ENCODE measurements at regions not wholly inside any gene's neighbourhood (a gene's known extent, or its start where the extent isn't known, plus 50 kb on each side); places are given as distances from the start of the nearest gene placed in this dataset.

DNA sequence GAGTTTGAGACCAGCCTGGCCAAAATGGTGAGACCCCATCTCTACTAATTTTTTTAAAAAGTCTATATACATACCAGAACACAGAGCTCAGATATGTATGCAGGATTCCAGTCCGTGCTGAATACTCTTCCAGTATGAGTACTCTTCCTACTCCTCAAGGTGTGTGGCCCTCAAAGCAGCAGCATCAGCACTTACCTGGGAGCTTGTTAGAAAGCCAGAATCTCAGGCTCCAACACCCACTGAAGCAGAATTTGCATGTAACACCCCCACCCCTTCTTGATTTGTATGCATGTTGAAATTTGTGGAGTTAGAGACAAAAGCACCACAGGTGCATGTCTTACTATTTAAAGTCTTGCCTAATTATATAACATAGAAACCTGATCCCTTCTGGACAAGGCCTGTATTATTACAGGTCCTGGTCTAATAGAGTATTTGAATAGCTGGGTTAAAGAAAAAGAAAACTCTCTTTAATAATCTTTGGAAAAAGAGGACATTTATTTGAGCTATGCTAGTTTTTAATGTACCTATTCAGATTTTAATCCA, 50.3 kb upstream of the NFE2L2 start:
- TF ChIP-seq, protein P1, sequence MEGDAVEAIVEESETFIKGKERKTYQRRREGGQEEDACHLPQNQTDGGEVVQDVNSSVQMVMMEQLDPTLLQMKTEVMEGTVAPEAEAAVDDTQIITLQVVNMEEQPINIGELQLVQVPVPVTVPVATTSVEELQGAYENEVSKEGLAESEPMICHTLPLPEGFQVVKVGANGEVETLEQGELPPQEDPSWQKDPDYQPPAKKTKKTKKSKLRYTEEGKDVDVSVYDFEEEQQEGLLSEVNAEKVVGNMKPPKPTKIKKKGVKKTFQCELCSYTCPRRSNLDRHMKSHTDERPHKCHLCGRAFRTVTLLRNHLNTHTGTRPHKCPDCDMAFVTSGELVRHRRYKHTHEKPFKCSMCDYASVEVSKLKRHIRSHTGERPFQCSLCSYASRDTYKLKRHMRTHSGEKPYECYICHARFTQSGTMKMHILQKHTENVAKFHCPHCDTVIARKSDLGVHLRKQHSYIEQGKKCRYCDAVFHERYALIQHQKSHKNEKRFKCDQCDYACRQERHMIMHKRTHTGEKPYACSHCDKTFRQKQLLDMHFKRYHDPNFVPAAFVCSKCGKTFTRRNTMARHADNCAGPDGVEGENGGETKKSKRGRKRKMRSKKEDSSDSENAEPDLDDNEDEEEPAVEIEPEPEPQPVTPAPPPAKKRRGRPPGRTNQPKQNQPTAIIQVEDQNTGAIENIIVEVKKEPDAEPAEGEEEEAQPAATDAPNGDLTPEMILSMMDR (IDR thresholded peaks at IDR 0.05; ENCODE audit: low read depth, low read length), result no peak
- no peak for DNase-seq (ENCODE audit: extremely low read depth, low read depth)

DNA sequence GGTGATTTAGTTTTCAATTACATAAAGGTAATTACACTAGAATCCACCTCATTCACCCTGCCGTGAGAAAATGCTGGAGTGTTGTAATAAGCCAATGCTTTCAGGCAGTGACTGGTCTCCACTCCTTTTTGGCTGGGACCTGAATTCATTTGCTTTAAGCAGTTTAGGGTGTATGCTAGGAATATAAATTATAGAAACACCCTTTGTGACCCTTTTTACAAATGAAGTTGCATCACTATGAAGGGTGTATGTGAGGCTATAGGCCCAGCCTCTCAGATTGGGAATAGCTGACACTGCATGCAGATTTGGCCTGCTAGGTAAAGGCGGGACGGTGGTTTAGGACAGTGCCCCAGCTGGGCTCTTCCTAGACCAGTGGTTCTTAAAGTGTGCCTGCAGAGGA, 50.8 kb upstream of the NFE2L2 start:
- TF ChIP-seq, protein P1 (IDR thresholded peaks at IDR 0.05; ENCODE audit: low read depth, low read length), result no peak

DNA sequence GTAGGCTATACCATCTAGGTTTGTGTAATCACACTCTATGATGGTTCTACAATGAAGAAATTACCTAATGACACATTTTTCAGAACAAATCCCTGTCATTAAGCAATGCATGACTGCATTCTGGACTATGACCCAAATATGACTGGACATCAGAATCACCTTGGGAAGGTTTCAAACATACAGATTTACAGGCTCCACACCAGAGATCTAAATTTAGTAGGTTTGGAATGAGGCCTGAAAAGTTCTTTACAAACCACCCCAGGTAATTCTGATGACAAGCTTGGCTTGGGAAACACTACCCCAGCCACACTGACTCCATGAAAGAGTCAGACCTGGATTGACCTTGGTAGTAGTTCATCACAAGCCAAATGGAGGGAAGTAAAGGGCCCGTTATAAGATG, 52.2 kb upstream of the NFE2L2 start:
- DNase-seq (ENCODE audit: extremely low read depth, low read depth), result no peak
- TF ChIP-seq, protein P1 (IDR thresholded peaks at IDR 0.05; ENCODE audit: low read depth, low read length), result no peak

More for the DNA sequence above, 50.8 kb upstream of the NFE2L2 start:
- DNase-seq (ENCODE audit: extremely low read depth, low read depth), result no peak

DNA sequence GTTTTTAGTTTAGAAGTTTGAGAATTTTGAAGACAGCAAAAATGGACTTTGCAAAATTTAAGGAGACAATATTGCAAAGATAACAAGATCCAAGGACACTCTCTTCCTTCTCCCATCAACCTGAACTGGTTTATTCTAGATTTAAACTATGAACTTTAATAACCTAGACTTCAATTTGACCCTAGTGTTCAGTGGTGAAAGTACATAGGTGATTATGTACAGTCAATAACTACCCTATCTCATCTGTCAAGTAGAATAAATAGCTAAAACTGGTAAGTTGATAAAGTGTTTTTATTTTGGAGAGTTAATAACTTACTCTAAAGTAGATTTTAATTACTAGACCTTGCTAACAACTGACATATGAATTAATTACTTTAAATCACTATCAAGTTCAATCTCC, 52.9 kb upstream of the NFE2L2 start:
- TF ChIP-seq, protein P1 (IDR thresholded peaks at IDR 0.05; ENCODE audit: low read depth, low read length), result no peak
- no peak for DNase-seq (ENCODE audit: extremely low read depth, low read depth)

DNA sequence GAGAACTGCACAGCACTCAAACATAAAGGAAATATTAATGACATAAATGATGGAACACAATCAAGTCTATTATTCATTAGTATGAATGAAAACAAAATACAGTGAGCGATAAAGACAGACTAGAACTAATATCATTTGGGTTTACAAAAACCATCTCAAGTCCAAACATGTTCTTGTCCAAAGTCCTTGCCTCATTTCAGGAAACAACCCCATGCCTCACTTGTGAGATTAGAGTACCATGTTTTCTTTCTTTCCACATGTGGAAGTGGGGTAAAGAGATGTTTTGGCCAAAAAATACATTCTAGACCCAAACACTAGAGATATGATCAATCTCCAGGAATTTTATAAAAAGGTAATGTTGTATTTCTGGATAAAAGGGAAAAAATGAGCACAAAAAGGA, 53.3 kb upstream of the NFE2L2 start:
- DNase-seq (ENCODE audit: extremely low read depth, low read depth), result no peak
- TF ChIP-seq, protein P1 (IDR thresholded peaks at IDR 0.05; ENCODE audit: low read depth, low read length), result no peak

DNA sequence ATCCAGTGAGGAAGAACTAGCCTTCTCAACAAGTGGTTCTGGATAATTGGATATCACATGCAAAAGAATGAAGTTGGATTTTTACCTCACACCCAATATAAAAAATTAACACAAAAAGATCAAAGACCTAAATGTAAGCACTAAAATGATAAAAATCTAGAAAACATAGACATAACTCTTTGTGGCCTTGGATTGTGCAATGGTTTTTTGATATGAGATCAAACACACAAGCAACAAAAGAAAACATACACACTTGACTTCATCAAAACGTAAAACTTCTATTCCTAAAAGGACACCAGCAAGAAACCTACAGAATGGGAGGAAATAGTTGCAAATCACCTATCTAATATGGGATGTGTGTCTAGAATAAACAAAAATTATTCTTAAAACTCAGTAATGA, 54.1 kb upstream of the NFE2L2 start:
- no peak for DNase-seq (ENCODE audit: extremely low read depth, low read depth)
- TF ChIP-seq, protein P1 (IDR thresholded peaks at IDR 0.05; ENCODE audit: low read depth, low read length), result no peak

DNA sequence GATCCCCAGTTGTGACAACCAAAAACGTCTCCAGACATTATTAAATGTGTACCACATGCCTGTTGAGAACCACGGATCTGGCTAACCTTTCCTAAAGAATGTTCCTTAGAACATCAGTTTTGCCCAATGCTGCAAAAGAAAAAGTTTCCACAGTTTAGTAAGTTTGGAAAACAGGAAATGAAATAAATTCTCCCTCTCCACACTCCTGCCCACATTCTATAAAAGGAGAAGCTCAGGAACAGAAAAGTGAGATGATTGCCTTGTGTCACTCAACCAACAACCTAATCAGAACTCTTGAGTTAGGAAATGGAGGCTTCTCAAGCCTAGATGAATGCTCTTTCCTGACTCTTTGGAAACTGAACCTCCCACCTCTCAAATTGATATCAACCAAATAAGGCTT, 56.1 kb upstream of the NFE2L2 start:
- TF ChIP-seq, protein P1 (IDR thresholded peaks at IDR 0.05; ENCODE audit: low read depth, low read length), result no peak
- DNase-seq (ENCODE audit: extremely low read depth, low read depth), result no peak

All from AG09319 (cell line).